ENCODE measurements at regions not wholly inside any gene's neighbourhood (a gene's known extent, or its start where the extent isn't known, plus 50 kb on each side); places are given as distances from the start of the nearest gene placed in this dataset.
"Not testable (repeated sequence)": the region's sequence is repeated elsewhere in the genome, so short reads cannot be mapped to it uniquely, and the experiment has no call there.

DNA sequence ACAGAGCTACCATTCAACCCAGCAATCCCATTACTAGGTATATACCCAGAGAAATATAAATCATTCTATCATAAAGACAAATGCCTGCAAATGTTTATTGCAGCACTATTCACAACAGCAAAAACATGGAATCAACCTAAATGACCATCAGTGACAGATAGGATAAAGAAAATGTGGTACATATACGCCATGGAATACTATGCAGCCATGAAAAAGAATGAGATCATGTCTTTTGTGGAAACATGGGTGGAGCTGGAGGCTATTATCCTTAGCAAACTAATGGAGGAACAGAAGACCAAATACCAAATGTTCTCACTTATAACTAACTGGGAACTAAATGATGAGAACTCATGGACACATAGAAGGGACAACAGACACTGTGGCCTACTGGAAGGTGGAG lies 318.9 kb downstream of the ZIC3 start:
- DNase-seq, result not testable (repeated sequence)

DNA sequence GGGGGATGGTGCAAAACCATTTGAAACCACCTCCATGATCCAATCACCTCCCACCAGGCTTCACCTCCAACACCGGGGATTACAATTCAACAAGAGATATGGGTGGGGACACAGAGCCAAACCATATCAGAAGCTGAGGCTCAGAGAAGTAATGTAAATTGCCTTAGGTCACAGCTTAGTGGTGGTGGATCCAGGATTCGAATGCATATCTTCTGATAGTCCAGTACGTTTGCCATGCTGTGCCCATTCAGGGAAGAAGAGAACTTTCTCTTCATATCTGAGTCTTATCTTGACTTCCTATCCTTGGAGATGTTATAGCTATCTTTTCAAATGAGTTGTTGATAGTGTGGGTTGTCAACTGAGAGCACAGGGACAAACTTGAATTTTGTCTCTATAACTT lies 325.5 kb downstream of the ZIC3 start:
- DNase-seq, result no peak

DNA sequence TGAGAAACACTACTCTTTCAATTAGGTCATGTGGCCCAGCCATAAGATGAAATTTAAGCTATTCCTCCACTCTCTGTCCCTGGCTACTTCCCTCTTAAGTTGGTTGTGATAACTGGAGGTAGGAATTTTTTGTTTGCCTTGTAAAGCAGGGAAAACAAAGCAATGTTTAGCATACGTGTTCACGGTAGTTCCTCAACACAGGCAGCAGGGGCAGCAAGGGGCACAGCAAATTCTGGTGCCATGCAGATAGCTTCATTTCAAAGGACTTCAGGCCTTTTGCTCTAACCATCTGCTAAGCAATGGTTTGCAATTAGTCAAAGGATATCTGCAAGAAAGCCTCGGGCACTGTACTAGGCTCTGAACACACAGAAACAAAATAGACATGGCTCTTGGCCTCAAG lies 330.2 kb downstream of the ZIC3 start:
- DNase-seq, result no peak

DNA sequence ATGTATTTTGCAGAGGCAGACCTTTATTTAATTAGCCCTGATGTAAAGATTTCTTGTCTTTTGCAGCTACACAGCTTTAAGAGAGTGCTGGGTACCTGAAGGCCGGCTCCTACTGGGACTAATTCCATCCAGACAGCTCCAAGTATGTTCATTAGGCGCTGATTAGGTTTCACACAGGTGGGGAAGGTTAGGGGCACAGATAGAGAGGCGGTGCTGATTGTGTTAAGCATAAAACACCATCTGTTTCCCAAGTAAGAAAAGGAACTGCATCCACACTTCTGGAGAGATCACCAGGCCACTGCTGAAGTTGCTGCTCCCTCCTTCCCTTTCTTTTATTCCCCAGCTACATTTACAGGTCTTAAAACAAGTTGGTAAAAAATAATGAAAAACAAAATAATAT lies 349.5 kb downstream of the ZIC3 start:
- no peak for DNase-seq

DNA sequence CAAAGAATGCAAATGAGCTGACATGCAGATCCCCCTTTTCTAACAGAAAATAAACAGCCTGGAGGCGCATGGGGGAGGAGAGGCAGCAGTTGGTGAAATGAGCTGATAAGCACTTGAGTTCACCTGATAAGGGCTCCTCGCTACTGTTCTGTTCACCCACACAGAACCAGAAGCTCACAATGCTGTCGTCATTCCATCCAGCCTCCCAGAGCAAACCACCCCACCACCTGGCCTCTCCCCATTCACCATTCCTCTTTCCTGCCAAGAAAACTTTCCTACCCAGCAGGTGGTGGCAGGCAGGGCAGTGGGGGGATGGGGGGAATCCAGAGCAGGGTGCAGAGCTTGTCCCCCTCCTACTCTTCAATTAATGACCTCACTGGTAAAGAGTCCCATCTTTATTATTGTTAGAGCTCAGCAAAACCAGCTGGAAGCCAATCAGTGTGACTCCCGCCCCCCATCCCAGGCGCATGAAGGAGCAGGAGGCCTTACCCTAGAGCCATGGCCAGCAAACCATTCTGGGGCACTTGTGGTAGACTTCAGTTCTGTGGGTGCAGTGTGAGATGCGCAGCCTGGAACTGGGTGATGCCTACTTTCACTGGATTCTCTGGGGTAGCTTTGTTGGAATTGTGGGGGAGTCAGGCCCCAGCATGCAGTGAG lies 350.3 kb downstream of the ZIC3 start:
- DNase-seq, result no peak

DNA sequence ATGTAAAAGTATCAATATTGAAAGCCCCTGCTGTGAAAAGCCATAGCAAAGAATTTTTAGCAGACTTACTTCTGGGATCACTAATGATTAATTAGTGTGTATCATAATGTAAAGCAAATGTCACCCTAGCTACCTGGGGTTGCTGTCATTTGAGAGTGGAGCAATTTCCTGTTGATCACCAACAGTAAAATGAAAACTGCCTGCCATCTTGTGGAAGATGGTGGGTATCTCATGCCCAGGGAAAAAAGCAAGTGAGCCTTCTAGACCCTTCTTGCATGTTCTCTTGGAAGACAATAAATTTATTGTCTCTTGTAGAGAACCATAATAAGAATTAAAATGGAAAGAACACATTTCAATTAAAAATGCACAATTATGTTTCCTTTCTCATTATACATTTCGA lies 360.2 kb downstream of the ZIC3 start:
- no peak for DNase-seq

DNA sequence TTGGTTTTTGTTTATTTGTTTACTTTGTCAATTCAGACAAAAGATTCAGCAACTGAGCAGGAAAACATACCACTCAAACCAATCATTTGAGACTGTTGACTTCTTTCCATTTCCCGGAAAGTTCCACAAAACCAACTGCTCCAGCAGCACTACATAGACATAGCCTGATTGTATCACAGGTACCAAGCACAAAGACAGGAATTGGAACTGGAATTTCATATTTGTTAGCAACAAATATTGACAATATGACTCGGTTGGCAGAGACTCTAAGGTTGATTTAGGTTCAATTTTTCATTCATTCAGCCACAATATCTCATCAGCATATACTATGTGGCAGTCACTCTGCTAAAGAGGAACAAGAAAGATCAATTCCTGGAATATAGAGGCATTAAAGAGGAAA lies 364.0 kb downstream of the ZIC3 start:
- DNase-seq, result no peak

DNA sequence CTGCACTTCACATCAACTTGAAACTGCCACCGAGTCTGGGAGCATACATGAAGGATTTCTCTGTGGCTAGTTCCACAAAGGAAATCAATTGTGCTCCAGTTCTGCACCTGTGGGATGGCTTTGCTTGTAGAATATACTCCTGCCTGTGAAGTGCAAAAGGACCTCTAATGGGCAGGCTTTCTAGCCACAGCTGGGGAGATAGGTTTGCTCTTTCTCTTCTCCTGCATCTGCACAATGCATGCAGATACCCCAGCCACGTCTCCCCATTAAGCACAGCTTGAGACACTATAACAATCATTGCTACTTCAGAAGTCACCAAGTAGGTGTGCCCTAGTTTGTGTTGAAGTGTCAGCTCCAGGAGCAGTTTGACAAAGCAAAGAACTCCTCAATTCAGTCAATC lies 364.6 kb downstream of the ZIC3 start:
- no peak for DNase-seq

DNA sequence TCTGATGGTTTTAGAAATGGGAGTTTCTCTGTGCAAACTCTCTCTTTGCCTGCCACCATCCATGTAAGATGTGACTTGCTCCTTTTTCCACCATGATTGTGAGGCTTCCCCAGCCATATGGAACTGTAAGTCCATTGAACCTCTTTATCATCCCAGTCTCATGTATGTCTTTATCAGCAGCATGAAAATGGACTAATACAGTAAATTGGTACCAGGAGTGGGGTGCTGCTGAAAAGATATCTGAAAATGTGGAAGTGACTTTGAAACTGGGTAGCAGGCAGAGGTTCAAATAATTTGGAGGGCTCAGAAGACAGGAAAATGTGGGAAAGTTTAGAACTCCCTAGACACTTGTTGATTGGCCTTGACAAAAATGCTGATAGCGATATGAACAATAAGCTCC lies 368.3 kb downstream of the ZIC3 start:
- not testable (repeated sequence) for DNase-seq

DNA sequence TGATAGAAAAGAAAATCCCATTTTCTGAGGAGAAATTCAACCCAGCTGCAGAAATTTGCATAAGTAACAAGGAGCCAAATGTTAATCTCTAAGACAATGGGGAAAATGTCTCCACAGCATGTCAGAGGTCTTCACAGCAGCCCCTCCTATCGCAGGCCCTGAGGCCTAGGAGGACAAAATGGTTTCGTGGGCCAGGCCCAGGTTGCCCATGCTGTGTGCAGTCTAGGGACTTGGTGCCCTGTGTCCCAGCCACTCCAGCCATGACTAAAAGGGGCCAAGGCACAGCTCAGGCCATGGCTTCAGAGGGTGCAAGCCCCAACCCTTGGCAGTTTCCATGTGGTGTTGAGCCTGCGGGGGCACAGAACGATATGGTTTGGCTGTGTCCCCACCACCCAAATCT lies 369.0 kb downstream of the ZIC3 start:
- not testable (repeated sequence) for DNase-seq

DNA sequence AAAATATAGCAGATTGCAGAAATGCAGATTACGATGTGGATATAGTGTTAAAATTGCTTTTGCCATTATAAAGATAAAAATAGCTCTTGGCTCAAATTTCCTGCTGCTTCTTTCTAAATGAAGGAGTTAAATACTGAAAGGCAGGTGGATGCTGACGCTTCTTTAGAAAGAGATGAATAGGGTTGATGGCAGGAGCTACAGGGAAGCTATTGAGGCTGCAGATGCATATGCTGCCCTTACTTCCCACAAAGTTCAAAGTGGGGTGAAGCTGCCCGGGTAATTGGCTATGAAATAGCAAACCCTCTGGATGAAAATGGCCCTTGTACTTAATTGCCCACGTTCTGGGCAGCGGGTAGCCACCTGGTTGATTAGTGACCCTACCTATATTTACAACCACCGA lies 379.5 kb downstream of the ZIC3 start:
- DNase-seq, result no peak

DNA sequence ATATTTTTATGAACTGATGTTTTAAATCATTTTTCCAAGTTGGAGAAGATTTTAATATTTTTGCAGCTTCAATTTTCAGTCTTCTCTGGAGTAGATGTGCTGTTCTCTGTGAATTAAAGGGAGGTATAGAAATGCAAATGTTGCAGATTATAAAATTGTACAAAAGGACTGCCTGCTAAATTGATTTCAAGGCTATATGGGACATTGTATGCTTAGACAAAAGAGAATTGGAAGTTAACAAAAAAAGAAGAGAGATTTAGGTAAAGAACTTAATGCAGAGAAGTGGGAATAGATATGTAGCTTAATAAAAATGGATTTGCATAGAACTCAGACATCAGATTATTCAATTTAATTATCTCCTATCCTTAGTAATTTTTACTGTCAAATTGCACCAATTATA lies 403.3 kb downstream of the ZIC3 start:
- no peak for DNase-seq

DNA sequence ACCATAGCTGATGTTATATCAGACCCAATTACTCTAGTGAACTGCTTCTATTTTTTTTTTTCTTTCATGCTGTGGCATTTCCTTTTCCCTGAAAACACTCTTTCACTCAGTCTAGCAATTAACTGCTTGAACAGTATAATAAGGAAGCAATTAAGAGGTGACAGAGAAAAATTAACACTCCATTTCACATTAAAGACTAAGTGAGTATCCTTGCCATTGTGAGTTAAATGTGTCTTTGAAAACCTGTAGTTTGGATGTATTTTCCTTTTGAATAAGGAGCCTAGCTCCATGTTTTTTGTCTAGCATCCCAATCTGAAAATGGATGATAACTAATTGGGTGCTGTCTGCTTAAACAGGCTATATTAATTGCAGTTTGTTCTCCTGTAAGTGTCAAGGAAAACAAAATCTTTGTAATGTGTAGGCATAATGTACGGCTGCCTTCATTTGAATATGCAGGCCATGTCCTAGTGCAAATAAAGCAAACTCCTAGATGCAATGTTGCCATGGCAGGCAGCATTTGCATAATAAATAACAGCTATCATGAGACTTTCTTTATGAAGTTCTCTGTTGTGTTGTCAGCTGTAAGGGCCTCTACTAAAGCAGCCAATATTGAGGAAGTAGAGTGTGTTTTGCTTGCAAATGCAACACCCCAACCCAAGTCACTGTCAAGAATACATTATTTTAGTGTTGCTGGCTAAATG lies 416.7 kb downstream of the ZIC3 start:
- DNase-seq, result no peak

DNA sequence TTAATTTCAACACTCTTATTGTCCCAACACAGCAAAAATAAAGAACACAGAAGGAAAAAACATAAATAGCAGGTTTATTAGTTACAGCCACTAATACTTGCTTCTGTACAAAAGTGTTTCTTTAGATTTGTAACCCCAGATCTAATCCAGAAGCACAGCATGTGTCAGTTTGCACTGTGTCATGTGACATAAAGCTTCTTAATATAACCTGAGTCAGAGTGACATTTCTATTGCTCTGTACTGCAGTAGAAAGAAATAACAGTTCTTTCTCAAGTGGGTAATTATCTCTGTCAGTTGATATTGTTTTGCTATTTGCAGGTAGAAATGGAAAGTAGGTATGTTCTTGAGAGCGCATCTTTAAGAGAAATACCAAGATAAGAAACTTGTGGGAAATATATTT lies 422.5 kb downstream of the ZIC3 start:
- DNase-seq, result no peak

DNA sequence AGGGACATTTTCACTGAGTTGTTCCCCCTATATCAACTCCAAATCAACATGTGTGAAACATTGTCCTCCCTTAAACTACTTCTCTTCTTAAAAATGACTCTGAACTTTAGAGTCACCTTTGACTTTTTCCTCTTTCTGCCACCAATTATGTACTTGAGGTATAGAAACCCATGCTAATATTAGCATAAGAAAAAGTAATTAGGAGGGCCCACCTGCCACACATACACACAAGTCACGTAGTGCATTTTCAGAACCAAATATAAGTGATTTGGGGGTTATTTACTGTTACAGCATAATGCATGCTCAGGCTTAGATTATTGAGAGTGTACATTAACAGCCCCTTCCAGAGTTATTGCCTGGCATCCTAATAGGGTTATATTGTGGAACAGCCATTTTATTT lies 432.7 kb downstream of the ZIC3 start:
- DNase-seq, result no peak

DNA sequence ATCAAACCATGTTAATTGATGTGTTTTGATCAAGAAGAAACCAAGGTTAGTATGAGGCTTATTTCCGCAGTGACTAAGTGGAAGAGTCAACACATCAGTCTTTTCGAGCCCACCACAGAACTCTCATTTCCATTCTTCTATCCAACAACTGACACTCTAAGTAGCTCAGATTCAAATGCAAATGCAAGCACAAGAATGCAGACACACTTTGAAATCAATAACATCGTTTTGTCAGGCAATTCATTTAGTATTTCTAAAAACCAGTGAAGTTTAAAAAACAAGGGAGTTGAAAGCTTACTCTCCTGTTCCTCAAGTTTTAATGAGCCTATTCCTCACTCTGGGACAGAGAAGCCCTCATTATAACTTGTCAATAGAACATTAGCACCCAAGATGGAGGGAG lies 433.1 kb downstream of the ZIC3 start:
- no peak for DNase-seq

DNA sequence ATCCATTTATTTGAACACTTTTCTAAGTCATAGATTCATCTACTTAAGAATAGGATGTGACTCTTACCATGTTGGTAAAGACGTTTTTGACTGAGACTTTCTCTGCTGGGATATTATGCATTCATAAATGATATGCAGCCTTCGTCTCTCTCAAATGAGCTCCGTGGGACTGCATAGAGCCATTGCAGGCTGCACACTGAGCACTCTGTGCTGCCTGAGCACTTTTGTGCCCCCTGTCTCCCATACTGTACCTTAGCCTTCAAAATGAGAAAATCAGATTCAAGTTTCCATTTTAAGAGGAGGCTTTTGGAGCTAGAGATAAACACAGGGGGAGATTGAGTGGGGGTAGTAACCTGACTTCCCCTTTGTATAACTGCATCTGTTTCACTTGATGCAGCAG lies 433.6 kb downstream of the ZIC3 start:
- DNase-seq, result no peak

DNA sequence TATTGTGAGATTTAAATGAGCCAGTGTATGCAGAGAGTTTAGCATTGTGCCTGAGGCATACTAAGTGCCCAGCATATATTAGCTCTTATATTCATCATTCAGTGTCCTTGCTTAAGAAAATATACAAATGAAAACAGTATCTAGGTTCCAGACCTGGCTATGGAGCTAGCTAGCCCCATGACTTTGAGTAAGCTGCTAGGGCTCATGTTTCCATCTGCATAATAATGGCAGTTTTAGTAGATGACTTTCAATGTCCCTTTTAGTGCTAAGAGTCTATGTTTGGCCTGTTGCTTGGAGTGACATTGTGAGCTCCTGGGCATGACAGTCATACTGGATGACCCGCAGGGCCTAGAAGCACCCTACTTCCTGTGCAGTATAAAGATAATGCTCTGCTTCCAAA lies 435.3 kb downstream of the ZIC3 start:
- DNase-seq, result no peak

DNA sequence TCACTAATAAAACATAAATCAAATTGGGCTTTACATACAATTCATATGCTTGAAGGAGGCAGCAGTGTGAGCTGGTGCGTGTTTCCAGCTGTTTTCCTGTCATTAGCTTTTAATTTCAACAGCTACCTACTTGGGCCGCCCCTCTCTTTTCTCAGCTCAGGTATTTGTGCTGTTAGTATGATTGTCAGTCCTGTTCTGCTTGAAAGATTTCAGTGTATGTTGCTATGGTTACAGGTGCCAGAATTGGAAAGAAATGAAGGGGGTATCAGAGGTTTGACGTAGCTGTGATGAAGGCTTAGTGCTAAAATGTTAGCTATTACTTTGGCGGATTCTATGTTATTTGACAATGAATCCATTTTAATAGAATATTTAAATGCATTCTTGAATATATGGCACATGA lies 440.3 kb downstream of the ZIC3 start:
- DNase-seq, result no peak

DNA sequence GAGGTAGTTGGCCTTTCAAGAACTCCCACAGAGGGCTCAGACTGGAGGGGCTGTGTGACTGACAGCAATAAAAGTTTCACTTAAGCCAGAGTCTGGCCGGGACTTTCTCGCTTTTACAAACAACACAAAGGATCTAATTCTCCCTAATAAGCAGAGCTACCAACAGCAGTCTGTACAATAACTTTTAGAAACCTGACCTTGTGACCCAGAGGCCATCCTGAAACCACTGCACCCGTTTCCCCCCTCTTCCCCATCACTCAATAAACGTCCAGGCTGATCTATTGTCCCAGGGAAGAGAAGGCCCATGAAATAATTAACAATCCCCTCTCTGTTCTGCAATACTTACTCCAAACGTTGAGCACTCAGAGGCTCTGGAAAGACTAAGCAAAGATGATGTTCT lies 442.4 kb downstream of the ZIC3 start:
- no peak for DNase-seq

DNA sequence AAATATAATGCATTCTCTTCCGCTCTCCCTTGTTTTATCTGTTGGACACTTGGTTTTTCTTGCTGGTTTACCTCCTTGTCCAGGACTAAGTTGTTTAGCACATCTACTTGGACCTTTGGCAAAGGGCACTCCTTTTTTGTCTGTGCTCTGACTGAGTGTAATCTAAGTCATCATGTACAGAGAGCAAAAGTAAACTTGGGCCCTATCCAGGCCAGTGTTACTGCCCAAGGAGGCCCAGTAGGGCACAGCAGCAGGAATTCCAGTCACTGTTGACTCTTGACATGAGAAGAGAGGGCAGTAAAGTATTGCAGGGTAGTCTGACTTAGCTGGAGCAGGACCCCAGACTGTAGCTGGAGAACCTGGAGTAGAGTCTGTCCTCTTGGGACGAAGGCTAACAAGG lies 445.5 kb downstream of the ZIC3 start:
- DNase-seq, result no peak

DNA sequence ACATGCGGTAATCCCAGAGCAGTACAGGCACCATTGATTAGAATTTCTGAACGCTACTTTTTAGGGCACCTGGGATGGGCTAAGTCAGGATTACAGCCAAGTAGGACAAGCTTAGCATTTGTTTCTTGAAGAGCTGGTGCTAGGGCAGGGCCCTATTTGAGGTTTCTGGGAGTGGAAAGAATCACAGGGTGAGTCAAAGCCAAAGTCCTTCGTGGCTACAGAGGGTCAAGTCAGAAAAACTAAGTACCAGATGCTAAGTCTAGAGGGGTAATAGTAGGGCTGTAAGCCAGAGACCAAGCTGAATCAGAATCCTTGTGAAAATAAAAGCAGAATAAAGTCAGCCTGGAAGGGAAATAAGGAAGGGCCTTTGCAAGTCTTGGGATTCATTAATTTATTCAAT lies 448.6 kb downstream of the ZIC3 start:
- DNase-seq, result no peak

DNA sequence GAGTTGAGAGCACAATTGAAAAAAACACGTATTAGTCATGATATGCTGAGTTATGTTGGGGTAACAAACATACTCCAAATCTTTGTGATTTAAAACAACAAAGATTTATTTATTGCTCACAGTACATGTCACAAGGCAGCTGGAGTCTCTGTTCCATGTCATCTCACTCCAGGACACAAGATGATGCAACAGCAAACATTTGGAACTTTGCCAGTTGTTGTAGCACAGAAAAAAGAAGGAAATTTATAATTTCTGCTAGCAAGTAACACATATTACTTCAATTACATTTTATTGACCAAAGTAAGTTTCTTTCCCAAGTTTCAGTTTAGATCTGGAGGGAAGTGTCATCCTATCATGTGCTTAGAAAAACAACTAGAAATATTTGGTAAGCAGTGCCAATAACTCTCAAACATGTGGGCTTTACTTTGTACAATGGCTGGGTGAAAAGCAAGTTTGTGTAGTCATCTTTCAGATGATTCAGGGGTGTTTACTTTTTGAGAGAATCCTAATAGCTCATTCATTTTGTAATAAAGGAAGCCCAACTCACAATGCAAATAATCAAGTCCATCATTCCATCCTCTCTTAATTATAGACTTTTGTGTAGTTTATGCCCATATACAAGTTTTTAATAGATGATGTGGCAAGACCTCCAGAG lies 452.3 kb downstream of the ZIC3 start:
- DNase-seq, result no peak

DNA sequence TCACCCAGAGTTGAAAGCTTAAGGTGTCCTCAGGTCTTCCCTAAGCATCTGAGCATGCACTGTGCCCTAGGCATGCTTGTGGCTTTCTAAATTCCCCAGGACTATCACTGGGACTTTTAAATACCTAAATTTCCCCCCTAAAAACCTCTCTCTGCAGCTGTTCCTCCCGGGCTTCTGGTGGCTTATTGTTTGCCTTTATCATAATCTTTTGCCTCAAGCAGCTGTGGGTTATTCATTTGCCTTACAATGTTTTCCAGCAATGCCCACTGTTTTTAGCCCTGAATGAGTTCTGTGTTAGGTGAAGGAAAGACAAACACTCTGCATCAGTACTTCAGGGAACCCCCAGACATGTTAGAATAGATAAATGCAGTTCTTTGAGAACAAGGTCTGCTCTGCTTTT lies 455.0 kb downstream of the ZIC3 start:
- no peak for DNase-seq

DNA sequence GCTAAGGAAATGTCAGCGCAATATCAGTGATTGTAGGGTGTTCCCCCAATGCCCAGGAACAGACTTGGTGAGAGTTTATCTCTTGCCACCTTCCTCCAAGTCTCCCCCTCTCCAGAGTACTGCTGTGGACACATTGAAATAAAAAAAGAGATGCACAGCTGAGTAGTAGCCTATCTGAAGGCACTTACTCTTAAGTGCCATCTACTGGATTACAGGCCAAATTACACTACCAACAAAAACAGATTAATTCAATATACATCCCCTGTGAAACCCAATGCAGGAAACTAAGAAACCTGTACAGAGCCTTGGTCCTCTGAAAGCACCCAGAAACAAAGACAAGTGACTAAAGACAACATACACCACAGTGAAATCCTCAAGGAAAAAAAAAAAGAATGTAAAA lies 460.3 kb downstream of the ZIC3 start:
- no peak for DNase-seq

Data from NCI-H510A treated with DMSO at 0.1 percent for 48 hours (cell line).